ENCODE measurements at regions not wholly inside any gene's neighbourhood (a gene's known extent, or its start where the extent isn't known, plus 50 kb on each side); places are given as distances from the start of the nearest gene placed in this dataset.

GRCh38 chr1:208551633-208552320 lies 307.6 kb upstream of the PLXNA2 start:
- Histone ChIP-seq H3K27ac (no peak overlapping the region), H3K9me3 (no peaks in the 10 kb centered on the region), H3K36me3 (no peaks in the 10 kb centered on the region), H3K4me3 (no peak overlapping the region), H3K27me3 (no peaks in the 10 kb centered on the region), H3K4me1 (no peaks in the 10 kb centered on the region)
- TF ChIP-seq, protein P1, sequence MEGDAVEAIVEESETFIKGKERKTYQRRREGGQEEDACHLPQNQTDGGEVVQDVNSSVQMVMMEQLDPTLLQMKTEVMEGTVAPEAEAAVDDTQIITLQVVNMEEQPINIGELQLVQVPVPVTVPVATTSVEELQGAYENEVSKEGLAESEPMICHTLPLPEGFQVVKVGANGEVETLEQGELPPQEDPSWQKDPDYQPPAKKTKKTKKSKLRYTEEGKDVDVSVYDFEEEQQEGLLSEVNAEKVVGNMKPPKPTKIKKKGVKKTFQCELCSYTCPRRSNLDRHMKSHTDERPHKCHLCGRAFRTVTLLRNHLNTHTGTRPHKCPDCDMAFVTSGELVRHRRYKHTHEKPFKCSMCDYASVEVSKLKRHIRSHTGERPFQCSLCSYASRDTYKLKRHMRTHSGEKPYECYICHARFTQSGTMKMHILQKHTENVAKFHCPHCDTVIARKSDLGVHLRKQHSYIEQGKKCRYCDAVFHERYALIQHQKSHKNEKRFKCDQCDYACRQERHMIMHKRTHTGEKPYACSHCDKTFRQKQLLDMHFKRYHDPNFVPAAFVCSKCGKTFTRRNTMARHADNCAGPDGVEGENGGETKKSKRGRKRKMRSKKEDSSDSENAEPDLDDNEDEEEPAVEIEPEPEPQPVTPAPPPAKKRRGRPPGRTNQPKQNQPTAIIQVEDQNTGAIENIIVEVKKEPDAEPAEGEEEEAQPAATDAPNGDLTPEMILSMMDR (IDR thresholded peaks at IDR 0.05): no peak
- TF ChIP-seq POLR2A (IDR thresholded peaks at IDR 0.05): no peak
- no peak for TF ChIP-seq POLR2AphosphoS5 (IDR thresholded peaks at IDR 0.05; ENCODE audit: insufficient read depth in 1 of 2, low read depth in 1 of 2)
- no peak for DNase-seq (ENCODE audit: extremely low spot score in 2 of 2)
- intact Hi-C loops (cut with DNase I): no loop called here

GRCh38 chr1:208552928-208553327 lies 308.7 kb upstream of the PLXNA2 start:
- no peaks in the 10 kb centered on the region for H3K9me3 ChIP-seq
- DNase-seq (ENCODE audit: extremely low spot score in 2 of 2): no peak
- H3K27ac ChIP-seq: no peak overlapping the region
- intact Hi-C loops (cut with DNase I): no loop called here
- no peaks in the 10 kb centered on the region for H3K4me1 ChIP-seq
- H3K36me3 ChIP-seq: no peaks in the 10 kb centered on the region
- no peak overlapping the region for H3K4me3 ChIP-seq
- H3K27me3 ChIP-seq: no peaks in the 10 kb centered on the region
- TF ChIP-seq POLR2A (IDR thresholded peaks at IDR 0.05) (no peak), POLR2AphosphoS5 (IDR thresholded peaks at IDR 0.05; ENCODE audit: insufficient read depth in 1 of 2, low read depth in 1 of 2) (no peak)
- TF ChIP-seq, protein P1 (IDR thresholded peaks at IDR 0.05): no peak

GRCh38 chr1:208556461-208556860 lies 312.3 kb upstream of the PLXNA2 start:
- TF ChIP-seq POLR2A (IDR thresholded peaks at IDR 0.05): no peak
- TF ChIP-seq POLR2AphosphoS5 (IDR thresholded peaks at IDR 0.05; ENCODE audit: insufficient read depth in 1 of 2, low read depth in 1 of 2): no peak
- TF ChIP-seq, protein P1 (IDR thresholded peaks at IDR 0.05): no peak
- H3K4me3 ChIP-seq: no peak overlapping the region

DNA sequence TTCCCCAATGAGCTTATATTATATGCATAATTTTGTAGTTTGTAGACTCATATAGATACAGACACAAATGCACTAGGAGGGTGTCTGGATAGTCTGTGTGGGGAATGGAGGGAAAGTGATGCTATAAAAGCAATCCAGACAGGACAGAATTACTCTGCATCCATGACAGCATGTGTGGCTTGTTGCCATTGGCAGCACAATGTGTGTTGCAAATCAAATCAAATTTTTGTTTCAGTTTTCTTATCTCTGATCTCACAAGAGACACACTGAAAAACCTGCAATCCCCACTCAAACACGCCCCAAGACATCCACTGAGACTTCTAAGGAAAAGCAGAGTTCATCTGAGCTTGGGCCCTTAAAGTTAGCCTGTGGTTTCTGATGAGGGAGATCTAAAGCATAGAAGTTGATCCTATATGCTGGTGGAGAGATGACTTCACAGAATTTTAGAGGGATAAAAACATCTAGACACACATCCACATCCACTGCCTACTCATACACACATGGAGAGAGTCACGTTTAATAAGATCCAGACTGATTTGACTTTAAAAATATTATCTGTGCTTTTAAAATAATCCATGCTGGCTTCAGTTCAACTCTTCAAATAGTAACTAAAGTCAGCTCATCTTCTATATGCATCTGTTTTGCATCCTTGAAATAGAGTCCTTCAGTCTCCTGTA lies 313.0 kb upstream of the PLXNA2 start:
- Histone ChIP-seq H3K27me3 (no peaks in the 10 kb centered on the region), H3K4me3 (no peak overlapping the region), H3K36me3 (no peaks in the 10 kb centered on the region), H3K4me1 (no peaks in the 10 kb centered on the region), H3K9me3 (no peaks in the 10 kb centered on the region), H3K27ac (no peak overlapping the region)
- intact Hi-C loops (cut with DNase I): no loop called here
- no peak for DNase-seq (ENCODE audit: extremely low spot score in 2 of 2)
- TF ChIP-seq POLR2AphosphoS5 (IDR thresholded peaks at IDR 0.05; ENCODE audit: insufficient read depth in 1 of 2, low read depth in 1 of 2) (no peak), POLR2A (IDR thresholded peaks at IDR 0.05) (no peak)
- TF ChIP-seq, protein P1 (IDR thresholded peaks at IDR 0.05): no peak

More at GRCh38 chr1:208556461-208556860, 312.3 kb upstream of the PLXNA2 start:
- no peak for DNase-seq (ENCODE audit: extremely low spot score in 2 of 2)
- no peaks in the 10 kb centered on the region for H3K27me3 ChIP-seq
- no peaks in the 10 kb centered on the region for H3K4me1 ChIP-seq
- no peaks in the 10 kb centered on the region for H3K36me3 ChIP-seq
- no peak overlapping the region for H3K27ac ChIP-seq
- intact Hi-C loops (cut with DNase I): no loop called here
- no peaks in the 10 kb centered on the region for H3K9me3 ChIP-seq

DNA sequence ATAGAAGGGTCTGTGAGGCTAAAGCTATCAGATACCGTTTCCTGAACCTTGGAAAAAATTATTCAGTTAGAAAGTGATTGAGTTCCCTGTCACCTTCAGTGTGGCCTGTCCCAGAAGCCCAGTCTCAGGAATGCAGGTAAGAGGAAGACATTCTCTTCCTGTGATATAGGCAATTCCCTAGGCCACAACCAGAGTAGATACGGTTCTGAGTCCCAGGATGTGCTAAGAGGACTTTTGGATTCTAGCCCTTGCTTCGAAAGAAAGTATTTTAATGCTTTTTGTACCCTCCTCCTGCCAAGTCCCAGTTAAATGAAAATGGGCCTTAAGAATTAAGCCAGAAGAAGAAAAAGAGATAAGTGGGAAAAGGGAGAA lies 313.5 kb upstream of the PLXNA2 start:
- Histone ChIP-seq H3K27me3 (no peaks in the 10 kb centered on the region), H3K36me3 (no peaks in the 10 kb centered on the region), H3K4me1 (no peaks in the 10 kb centered on the region), H3K9me3 (no peaks in the 10 kb centered on the region), H3K27ac (no peak overlapping the region), H3K4me3 (no peak overlapping the region)
- DNase-seq (ENCODE audit: extremely low spot score in 2 of 2): no peak
- no peak for TF ChIP-seq POLR2AphosphoS5 (IDR thresholded peaks at IDR 0.05; ENCODE audit: insufficient read depth in 1 of 2, low read depth in 1 of 2)
- TF ChIP-seq POLR2A (IDR thresholded peaks at IDR 0.05): no peak
- TF ChIP-seq, protein P1 (IDR thresholded peaks at IDR 0.05): no peak
- intact Hi-C loops (cut with DNase I): no loop called here
